Glutamatergic neuron (in vitro differentiated cells): ENCODE measurements at regions not wholly inside any gene's neighbourhood (a gene's known extent, or its start where the extent isn't known, plus 50 kb on each side); places are given as distances from the start of the nearest gene placed in this dataset.
"Not testable (repeated sequence)": the region's sequence is repeated elsewhere in the genome, so short reads cannot be mapped to it uniquely, and the experiment has no call there.

Source experiments
- DNase-seq: peaks from one replicate; pipeline ENCODE4 v3.0.0; 2022
- H3K27ac Mint-ChIP-seq: one replicate; pipeline ENCODE4 v1.8.0; 2020; ENCODE audit warnings: mild to moderate bottlenecking, mixed read lengths, inconsistent platforms; ENCODE audit not compliant: unreplicated experiment
- H3K27me3 Mint-ChIP-seq: one replicate; pipeline ENCODE4 v1.8.0; 2020; ENCODE audit warnings: mild to moderate bottlenecking, moderate library complexity, mixed read lengths, inconsistent platforms; ENCODE audit not compliant: unreplicated experiment
- H3K36me3 Mint-ChIP-seq: one replicate; pipeline ENCODE4 v1.8.0; 2020; ENCODE audit warnings: mild to moderate bottlenecking, mixed read lengths, inconsistent platforms; ENCODE audit not compliant: unreplicated experiment
- H3K4me1 Mint-ChIP-seq: one replicate; pipeline ENCODE4 v1.8.0; 2020; ENCODE audit warnings: mild to moderate bottlenecking, low read depth, mixed read lengths, inconsistent platforms; ENCODE audit not compliant: unreplicated experiment
- H3K4me3 Mint-ChIP-seq: one replicate; pipeline ENCODE4 v1.8.0; 2020; ENCODE audit warnings: mild to moderate bottlenecking, mixed read lengths, inconsistent platforms; ENCODE audit not compliant: unreplicated experiment
- H3K9me3 Mint-ChIP-seq: one replicate; pipeline ENCODE4 v1.8.0; 2020; ENCODE audit warnings: mild to moderate bottlenecking, moderate library complexity, mixed read lengths, inconsistent platforms; ENCODE audit not compliant: unreplicated experiment
- CTCF ChIP-seq: fragments of 200-600 bp; sonication (generic); IDR thresholded peaks from one replicate; pipeline ENCODE4 v1.5.0; 2021; ENCODE audit not compliant: partially characterized antibody, unreplicated experiment

GRCh38 chr9:134546746-134547145 is 94.9 kb upstream of the COL5A1 start:
- no peak for TF ChIP-seq CTCF
- Mint-ChIP-seq H3K27ac (peak overlapping the region; percentile 73), H3K4me3 (peak overlapping the region; percentile 42), H3K4me1 (peaks cover 37% of the 10 kb centered on the region), H3K9me3 (peaks cover 9% of the 10 kb centered on the region), H3K27me3 (peaks cover 9% of the 10 kb centered on the region), H3K36me3 (peaks cover 8% of the 10 kb centered on the region)
- DNase-seq, result no peak

DNA sequence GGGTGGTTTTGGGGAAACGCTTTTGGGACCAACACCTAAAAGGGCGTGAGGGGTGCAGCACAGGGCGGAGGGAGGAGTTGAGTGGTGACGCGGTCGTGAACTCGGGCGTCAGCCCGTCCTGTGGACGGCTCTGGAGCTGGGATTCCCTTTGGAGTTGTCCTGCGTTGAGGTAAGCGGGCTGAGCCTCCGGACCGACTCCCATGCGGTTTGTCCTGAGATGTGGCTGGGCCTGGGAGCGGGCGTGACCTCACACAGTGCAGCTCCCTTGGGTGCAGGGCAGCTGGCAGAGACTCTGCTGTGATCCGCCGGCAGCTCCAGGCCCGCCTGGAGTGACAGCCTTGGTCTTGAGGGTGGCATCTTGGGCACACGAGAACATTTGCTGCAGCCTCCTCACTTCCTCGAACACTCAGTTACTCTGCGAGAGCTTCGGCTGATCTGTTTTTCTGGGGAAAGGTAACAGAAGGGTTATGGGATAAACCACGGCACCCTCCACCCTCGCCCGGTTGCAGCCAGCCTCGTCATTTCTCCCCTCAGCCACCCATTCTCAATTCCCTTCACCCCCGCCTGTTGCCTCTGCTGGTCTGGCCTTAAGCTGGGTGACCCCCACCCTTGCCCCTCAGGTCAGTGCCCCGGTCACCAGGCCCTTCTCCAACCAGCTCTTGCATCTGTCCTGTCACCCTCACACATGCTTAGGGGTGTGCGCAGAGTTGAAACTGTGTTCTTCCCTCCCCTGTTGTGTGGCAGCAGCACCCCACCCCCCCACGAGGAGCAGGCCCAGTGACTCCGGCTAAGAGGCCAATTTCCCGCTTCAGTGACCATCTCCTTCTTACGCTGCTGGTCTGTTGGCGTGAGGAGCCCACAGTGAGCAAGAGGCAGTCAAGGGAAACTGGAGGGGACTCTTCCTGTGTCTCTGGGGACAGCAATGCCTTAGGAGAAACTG is 94.2 kb upstream of the COL5A1 start:
- no peak for DNase-seq
- Mint-ChIP-seq H3K27me3 (peaks cover 9% of the 10 kb centered on the region), H3K4me3 (no peak overlapping the region), H3K36me3 (peaks cover 6% of the 10 kb centered on the region), H3K4me1 (peaks cover 40% of the 10 kb centered on the region), H3K27ac (peak overlapping the region; percentile 73), H3K9me3 (peaks cover 9% of the 10 kb centered on the region)
- no peak for TF ChIP-seq CTCF

GRCh38 chr9:134548185-134548584 is 93.4 kb upstream of the COL5A1 start:
- H3K27ac Mint-ChIP-seq, result no peak overlapping the region
- peaks cover 6% of the 10 kb centered on the region for H3K27me3 Mint-ChIP-seq
- H3K9me3 Mint-ChIP-seq, result peaks cover 9% of the 10 kb centered on the region
- H3K36me3 Mint-ChIP-seq, result peaks cover 6% of the 10 kb centered on the region
- no peak overlapping the region for H3K4me3 Mint-ChIP-seq
- DNase-seq, result no peak
- no peak for TF ChIP-seq CTCF
- H3K4me1 Mint-ChIP-seq, result peaks cover 45% of the 10 kb centered on the region

DNA sequence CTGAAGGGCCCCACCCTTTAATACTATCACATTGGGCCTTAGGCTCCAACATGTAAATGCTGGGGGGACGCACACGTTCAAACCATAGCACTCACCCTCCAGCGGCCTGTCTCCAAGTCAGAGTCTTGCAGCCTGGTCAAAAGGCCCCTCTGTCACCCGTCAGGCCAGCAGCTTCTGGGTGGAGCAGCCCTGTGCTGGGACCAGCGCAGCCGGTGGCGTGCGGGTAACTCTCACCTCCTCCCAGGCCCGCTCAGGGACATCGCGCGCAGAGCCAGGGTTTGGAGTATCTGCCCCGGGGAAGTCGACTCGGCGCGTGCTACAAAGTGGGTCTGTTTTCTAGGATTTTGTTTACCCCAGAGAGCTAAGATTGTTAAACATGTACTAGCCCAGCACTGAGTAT is 93.0 kb upstream of the COL5A1 start:
- no peak overlapping the region for H3K4me3 Mint-ChIP-seq
- DNase-seq, result no peak
- H3K27me3 Mint-ChIP-seq, result peaks cover 7% of the 10 kb centered on the region
- no peak overlapping the region for H3K27ac Mint-ChIP-seq
- TF ChIP-seq CTCF, result no peak
- peaks cover 9% of the 10 kb centered on the region for H3K9me3 Mint-ChIP-seq
- H3K36me3 Mint-ChIP-seq, result peaks cover 6% of the 10 kb centered on the region
- peaks cover 44% of the 10 kb centered on the region for H3K4me1 Mint-ChIP-seq

DNA sequence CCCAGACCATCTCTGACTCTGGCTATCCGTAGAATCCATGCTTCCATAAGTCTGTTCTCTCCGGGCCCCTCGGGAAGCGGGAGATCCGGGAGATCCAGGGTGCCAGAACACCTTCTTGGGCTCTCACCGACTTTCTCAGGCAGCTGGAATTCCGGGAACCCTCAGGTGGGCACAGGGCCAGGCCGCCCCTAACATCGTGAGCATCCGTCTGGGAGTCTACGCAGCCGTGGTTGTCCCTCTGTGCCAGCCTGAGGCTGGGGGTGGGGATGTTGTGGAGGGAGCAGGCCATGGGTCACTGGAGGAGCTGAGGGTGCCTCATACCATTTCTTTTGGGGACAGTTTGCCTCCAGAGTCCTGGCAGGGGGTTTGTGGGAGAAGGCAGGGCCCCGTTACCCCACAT is 92.3 kb upstream of the COL5A1 start:
- Mint-ChIP-seq H3K27ac (no peak overlapping the region), H3K9me3 (peaks cover 9% of the 10 kb centered on the region), H3K4me3 (no peak overlapping the region), H3K36me3 (peaks cover 6% of the 10 kb centered on the region), H3K4me1 (peaks cover 43% of the 10 kb centered on the region), H3K27me3 (peaks cover 8% of the 10 kb centered on the region)
- no peak for DNase-seq
- TF ChIP-seq CTCF, result no peak

GRCh38 chr9:134550081-134550480 is 91.5 kb upstream of the COL5A1 start:
- not testable (repeated sequence) for H3K36me3 Mint-ChIP-seq, H3K27me3 Mint-ChIP-seq, DNase-seq, H3K4me3 Mint-ChIP-seq, H3K27ac Mint-ChIP-seq, H3K9me3 Mint-ChIP-seq
- peaks cover 36% of the 10 kb centered on the region for H3K4me1 Mint-ChIP-seq
